Smooth muscle cell (in vitro differentiated cells): ENCODE measurements at regions not wholly inside any gene's neighbourhood (a gene's known extent, or its start where the extent isn't known, plus 50 kb on each side); places are given as distances from the start of the nearest gene placed in this dataset.

Experiments used
- DNase-seq: peaks from one replicate; lab custom pipeline; 2025; ENCODE audit not compliant: unreplicated experiment; lab: John Stamatoyannopoulos, UW
- H2AFZ ChIP-seq: fragments of 200-600 bp; sonication (generic); 2 replicates; pipeline ENCODE4 v1.6.0; 2016; ENCODE audit warnings: antibody characterized with exemption, low read depth, mild to moderate bottlenecking
- H3F3A ChIP-seq: fragments of 200-600 bp; sonication (generic); 2 replicates; pipeline ENCODE4 v1.6.0; 2017; ENCODE audit warnings: antibody characterized with exemption, low read depth
- H3K27ac ChIP-seq: fragments of 200-600 bp; sonication (generic); 2 replicates; pipeline ENCODE4 v1.5.1; 2016; ENCODE audit warnings: low read depth, mild to moderate bottlenecking
- H3K27me3 ChIP-seq: fragments of 200-600 bp; sonication (generic); 2 replicates; pipeline ENCODE4 v1.6.1; 2016; ENCODE audit warnings: low read depth, mild to moderate bottlenecking
- H3K36me3 ChIP-seq: fragments of 200-600 bp; sonication (generic); 2 replicates; pipeline ENCODE4 v1.5.1; 2016; ENCODE audit warnings: low read depth
- H3K4me1 ChIP-seq: fragments of 200-600 bp; sonication (generic); 2 replicates; pipeline ENCODE4 v1.5.1; 2016; ENCODE audit warnings: low read depth
- H3K4me2 ChIP-seq: fragments of 200-600 bp; sonication (generic); 2 replicates; pipeline ENCODE4 v1.6.0; 2016; ENCODE audit warnings: mild to moderate bottlenecking
- H3K4me3 ChIP-seq: fragments of 200-600 bp; sonication (generic); 2 replicates; pipeline ENCODE4 v1.5.1; 2016; ENCODE audit warnings: mild to moderate bottlenecking
- H3K79me2 ChIP-seq: fragments of 200-600 bp; sonication (generic); 2 replicates; pipeline ENCODE4 v1.6.0; 2016; ENCODE audit warnings: low read depth, mild to moderate bottlenecking
- H3K9ac ChIP-seq: fragments of 200-600 bp; sonication (generic); 2 replicates; pipeline ENCODE4 v1.6.0; 2016; ENCODE audit warnings: low read depth
- H3K9me3 ChIP-seq: fragments of 200-600 bp; sonication (generic); replicated peaks from 2 replicates; pipeline ENCODE4 v1.5.1; 2016; ENCODE audit warnings: low read depth
- H4K20me1 ChIP-seq: fragments of 200-600 bp; sonication (generic); 2 replicates; pipeline ENCODE4 v1.6.0; 2016; ENCODE audit warnings: low read depth
- WGBS: methylation state at CpG from one replicate; pipeline ENCODE4 v1.1.7; 2016; ENCODE audit warnings: low lambda C conversion rate; 5-methylcytosine and 5-hydroxymethylcytosine counted together
- TF ChIP-seq, protein P1 (sequence below): fragments of 200-600 bp; sonication (generic); IDR thresholded peaks from 2 replicates; pipeline ENCODE4 v1.5.1; 2017; ENCODE audit warnings: borderline replicate concordance, mild to moderate bottlenecking, antibody characterized with exemption; ENCODE audit not compliant: insufficient read depth, poor library complexity, severe bottlenecking

DNA sequence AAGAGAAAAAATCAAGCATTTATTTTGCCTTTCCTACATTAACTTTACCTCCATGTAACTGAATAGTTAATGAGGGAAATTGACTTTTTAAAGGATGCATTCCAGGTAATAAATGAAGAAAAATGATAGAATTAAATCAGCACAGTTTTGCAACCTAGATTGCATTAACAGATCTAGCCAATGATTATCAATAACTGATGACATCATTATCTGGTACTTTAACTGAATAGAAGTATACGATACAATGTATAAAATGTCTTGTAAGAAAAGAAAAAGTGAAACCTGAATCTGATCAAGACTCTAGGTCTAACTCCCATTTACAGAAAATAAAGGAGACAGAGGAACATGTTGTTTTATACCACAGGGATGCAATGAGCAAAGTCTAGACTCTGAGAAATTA is 126.0 kb upstream of the XPO1 start:
- DNase-seq, result no peak
- Histone ChIP-seq H3K79me2 (no peaks in the 10 kb centered on the region), H3K27ac (no peak overlapping the region), H3K27me3 (no peaks in the 10 kb centered on the region), H3K36me3 (no peaks in the 10 kb centered on the region), H3K9ac (no peak overlapping the region), H2AFZ (no peak overlapping the region), H4K20me1 (no peaks in the 10 kb centered on the region), H3K4me2 (no peak overlapping the region), H3F3A (no peaks in the 10 kb centered on the region), H3K4me1 (no peaks in the 10 kb centered on the region), H3K4me3 (no peak overlapping the region), H3K9me3 (no peaks in the 10 kb centered on the region)
- WGBS, result 94% methylated on average over 1 of the region's 1 CpG
- TF ChIP-seq, protein P1, sequence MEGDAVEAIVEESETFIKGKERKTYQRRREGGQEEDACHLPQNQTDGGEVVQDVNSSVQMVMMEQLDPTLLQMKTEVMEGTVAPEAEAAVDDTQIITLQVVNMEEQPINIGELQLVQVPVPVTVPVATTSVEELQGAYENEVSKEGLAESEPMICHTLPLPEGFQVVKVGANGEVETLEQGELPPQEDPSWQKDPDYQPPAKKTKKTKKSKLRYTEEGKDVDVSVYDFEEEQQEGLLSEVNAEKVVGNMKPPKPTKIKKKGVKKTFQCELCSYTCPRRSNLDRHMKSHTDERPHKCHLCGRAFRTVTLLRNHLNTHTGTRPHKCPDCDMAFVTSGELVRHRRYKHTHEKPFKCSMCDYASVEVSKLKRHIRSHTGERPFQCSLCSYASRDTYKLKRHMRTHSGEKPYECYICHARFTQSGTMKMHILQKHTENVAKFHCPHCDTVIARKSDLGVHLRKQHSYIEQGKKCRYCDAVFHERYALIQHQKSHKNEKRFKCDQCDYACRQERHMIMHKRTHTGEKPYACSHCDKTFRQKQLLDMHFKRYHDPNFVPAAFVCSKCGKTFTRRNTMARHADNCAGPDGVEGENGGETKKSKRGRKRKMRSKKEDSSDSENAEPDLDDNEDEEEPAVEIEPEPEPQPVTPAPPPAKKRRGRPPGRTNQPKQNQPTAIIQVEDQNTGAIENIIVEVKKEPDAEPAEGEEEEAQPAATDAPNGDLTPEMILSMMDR, result no peak

DNA sequence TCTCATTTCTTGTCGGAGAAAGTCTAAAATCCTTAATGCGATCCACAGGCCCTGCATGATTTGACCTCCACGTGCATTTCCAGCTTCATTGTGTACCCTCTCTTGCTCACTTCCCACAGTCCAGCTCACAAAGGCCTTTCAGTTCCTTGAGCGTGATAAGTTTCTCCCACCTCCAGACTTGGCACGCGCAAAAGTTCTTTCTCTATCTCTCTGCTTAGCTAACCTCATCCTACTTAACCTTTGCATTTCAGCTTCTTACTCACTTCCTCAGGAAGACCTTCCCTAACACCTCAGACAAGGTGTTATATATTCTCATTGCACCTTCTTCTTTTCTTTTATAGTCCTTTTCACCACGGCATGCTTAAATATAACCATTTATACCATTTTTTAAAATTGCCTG is 124.8 kb upstream of the XPO1 start:
- Histone ChIP-seq H3K4me2 (no peak overlapping the region), H3F3A (no peaks in the 10 kb centered on the region), H3K4me3 (no peak overlapping the region), H3K9me3 (no peaks in the 10 kb centered on the region), H4K20me1 (no peaks in the 10 kb centered on the region), H3K4me1 (no peaks in the 10 kb centered on the region), H2AFZ (no peak overlapping the region), H3K79me2 (no peaks in the 10 kb centered on the region), H3K27ac (no peak overlapping the region), H3K9ac (no peak overlapping the region), H3K27me3 (no peaks in the 10 kb centered on the region), H3K36me3 (no peaks in the 10 kb centered on the region)
- no peak for DNase-seq
- 95% methylated on average over 7 of the region's 7 CpGs for WGBS
- TF ChIP-seq, protein P1, result no peak

DNA sequence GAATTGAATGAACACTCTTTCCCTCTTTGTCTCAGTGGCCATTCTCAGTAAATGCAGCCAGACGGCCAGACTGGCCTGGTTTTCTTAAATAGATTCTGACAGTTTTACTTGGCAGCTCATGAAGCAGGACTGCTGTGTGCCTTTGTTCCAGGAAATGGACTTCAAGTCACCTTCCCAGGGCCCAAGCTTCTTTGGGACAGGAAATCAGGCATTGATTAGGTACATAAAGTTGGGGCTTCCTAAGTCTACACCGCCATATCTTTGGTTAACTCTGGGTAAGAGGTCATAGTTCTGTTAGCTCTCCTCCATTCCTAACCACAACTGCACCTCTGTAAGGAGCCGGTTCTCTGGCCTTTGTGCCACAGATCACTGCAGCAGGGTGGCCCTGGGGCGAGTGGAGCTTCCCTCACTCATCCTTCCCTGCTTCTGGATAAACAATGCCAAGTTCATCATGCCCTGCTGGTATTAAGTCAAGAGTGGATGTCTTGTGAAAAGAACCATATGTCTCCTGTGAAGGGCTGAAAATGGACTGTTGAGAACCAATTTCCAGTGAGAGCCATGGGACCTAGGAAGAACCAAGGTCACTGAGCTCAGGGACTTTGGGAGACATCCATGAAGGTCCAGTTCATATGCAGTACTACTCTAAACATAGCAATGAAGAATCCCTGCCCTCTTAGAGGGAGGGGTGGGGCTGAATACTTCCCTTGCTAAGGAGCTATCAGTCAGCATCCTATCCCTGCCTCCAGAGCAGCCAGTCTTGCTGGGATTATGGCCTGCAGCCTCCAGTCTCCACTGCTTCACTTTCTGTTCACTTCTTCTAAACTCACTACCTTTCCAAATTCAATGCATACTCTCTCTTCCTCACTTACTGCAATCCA is 122.6 kb upstream of the XPO1 start:
- Histone ChIP-seq H2AFZ (peak overlapping the region; percentile 84), H3K9me3 (no peaks in the 10 kb centered on the region)
- DNase-seq, result no peak

More for the DNA sequence above, 122.6 kb upstream of the XPO1 start:
- no peaks in the 10 kb centered on the region for H3F3A ChIP-seq
- peak overlapping the region; percentile 46 for H3K27ac ChIP-seq
- WGBS, result 63% methylated on average over 4 of the region's 4 CpGs
- H3K36me3 ChIP-seq, result no peaks in the 10 kb centered on the region
- no peaks in the 10 kb centered on the region for H3K4me1 ChIP-seq
- H3K4me3 ChIP-seq, result no peak overlapping the region
- H3K27me3 ChIP-seq, result no peaks in the 10 kb centered on the region
- no peak overlapping the region for H3K4me2 ChIP-seq
- H4K20me1 ChIP-seq, result no peaks in the 10 kb centered on the region
- no peak overlapping the region for H3K9ac ChIP-seq
- TF ChIP-seq, protein P1, result no peak
- no peaks in the 10 kb centered on the region for H3K79me2 ChIP-seq
